HG02870 (cell line): ENCODE measurements at regions not wholly inside any gene's neighbourhood (a gene's known extent, or its start where the extent isn't known, plus 50 kb on each side); places are given as distances from the start of the nearest gene placed in this dataset.
A peak's percentile ranks its signal among the peaks of the same experiment; 100 is the strongest.

Experiments
- ATAC-seq: cut with Tn5 transposase; IDR thresholded peaks from one replicate; pipeline ENCODE4 v1.9.1; 2021; ENCODE audit warnings: mild to moderate bottlenecking, moderate library complexity; ENCODE audit not compliant: unreplicated experiment

GRCh38 chr13:97134364-97135095, 87.6 kb upstream of the MBNL2 start:
- ATAC-seq, result no peak

GRCh38 chr13:97135883-97136282, 86.2 kb upstream of the MBNL2 start:
- ATAC-seq, result no peak

GRCh38 chr13:97136418-97136817, 85.7 kb upstream of the MBNL2 start:
- no peak for ATAC-seq

- ATAC-seq, result no peak
Observed at GRCh38 chr13:97139691-97140090, 82.4 kb upstream of the MBNL2 start.

GRCh38 chr13:97140131-97140530, 82.0 kb upstream of the MBNL2 start:
- ATAC-seq, result no peak

GRCh38 chr13:97140611-97141010, 81.5 kb upstream of the MBNL2 start:
- ATAC-seq, result no peak

- ATAC-seq, result no peak
Observed at GRCh38 chr13:97141097-97141496, 81.0 kb upstream of the MBNL2 start.

GRCh38 chr13:97141564-97142005, 80.5 kb upstream of the MBNL2 start:
- ATAC-seq, result peak; percentile 99

GRCh38 chr13:97142452-97142851, 79.7 kb upstream of the MBNL2 start:
- no peak for ATAC-seq

GRCh38 chr13:97145057-97145456, 77.1 kb upstream of the MBNL2 start:
- ATAC-seq, result no peak

- no peak for ATAC-seq
Observed at GRCh38 chr13:97148894-97149293, 73.2 kb upstream of the MBNL2 start.

GRCh38 chr13:97160421-97160820, 61.7 kb upstream of the MBNL2 start:
- ATAC-seq, result no peak

GRCh38 chr13:97161582-97162231, 60.4 kb upstream of the MBNL2 start:
- no peak for ATAC-seq

- no peak for ATAC-seq
Observed at GRCh38 chr13:97165502-97166425, 56.4 kb upstream of the MBNL2 start.

- no peak for ATAC-seq
Observed at GRCh38 chr13:97171136-97171535, 51.0 kb upstream of the MBNL2 start.
